ENCODE measurements at regions not wholly inside any gene's neighbourhood (a gene's known extent, or its start where the extent isn't known, plus 50 kb on each side); places are given as distances from the start of the nearest gene placed in this dataset.

DNA sequence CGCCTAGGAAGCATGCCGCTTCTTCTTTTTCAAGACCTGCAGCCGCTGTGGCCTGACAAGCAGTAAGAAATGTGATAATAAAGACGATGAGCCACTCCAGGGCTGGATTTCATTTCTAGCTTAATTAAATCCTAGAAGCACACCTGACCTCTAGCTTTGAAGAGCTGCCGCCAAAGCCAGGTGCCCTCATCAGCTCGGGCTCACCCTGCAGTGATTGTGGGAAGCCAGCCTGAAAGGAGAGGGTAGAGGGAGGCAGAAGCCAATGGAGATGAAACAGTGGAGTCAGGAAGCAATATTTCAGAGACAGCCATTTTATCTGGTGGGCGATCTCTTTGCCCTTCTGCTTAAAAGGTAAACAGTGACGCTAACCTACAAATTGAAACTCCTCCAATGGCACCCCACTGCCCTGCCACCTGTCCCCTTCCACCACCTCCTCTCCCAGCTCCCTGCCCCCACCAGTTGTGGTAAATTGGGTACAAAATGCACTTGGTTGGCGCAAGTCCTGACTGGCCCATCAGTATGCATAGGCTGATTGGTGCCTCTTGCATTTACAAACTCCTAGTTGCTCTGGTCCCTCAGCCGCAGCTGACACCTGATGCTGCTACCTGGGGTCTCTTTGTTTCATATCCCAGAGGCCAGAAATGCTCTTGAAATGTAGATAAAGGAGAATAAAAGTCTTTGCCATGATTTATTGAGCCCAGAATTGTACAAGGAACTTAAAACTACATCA lies 385.3 kb downstream of the PDCD6IP start:
- TF ChIP-seq POLR2A (IDR thresholded peaks at IDR 0.05; ENCODE audit: low read length), result no peak
- no peak for TF ChIP-seq GATA1 (IDR thresholded peaks at IDR 0.05; ENCODE audit: low read depth, low read length)
